B cell (primary cell): ENCODE measurements at regions not wholly inside any gene's neighbourhood (a gene's known extent, or its start where the extent isn't known, plus 50 kb on each side); places are given as distances from the start of the nearest gene placed in this dataset.

Source experiments
- EZH2 ChIP-seq: IDR thresholded peaks from 2 replicates; pipeline ENCODE4 v1.6.1; 2012; ENCODE audit warnings: borderline replicate concordance, low read depth, mild to moderate bottlenecking, moderate library complexity, low read length; ENCODE audit not compliant: insufficient read depth, poor library complexity, severe bottlenecking
- TF ChIP-seq, protein P1 (sequence below): fragments of 200-600 bp; IDR thresholded peaks from one replicate; pipeline ENCODE4 v1.8.0; 2022; ENCODE audit warnings: antibody characterized with exemption, mild to moderate bottlenecking

DNA sequence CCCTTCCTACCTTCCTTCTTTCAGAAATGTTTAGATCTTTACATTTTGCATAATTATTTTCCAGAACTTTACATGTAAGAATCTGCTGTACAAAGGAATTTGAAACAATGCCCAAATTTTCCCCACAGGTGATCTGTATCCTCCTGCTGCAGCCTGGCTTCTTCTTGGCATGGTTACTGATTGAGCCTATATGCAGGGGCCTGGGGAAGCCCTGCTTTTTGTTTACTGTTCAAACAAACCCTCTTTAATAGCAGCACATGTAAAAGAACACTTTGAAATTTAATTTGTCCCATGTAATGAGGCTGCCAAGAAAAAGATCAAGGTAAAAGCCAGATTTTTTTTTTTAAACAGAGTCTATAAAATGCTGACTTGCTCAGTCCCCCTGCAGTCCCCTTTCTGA, 432.2 kb downstream of the TUSC7 start:
- TF ChIP-seq, protein P1, sequence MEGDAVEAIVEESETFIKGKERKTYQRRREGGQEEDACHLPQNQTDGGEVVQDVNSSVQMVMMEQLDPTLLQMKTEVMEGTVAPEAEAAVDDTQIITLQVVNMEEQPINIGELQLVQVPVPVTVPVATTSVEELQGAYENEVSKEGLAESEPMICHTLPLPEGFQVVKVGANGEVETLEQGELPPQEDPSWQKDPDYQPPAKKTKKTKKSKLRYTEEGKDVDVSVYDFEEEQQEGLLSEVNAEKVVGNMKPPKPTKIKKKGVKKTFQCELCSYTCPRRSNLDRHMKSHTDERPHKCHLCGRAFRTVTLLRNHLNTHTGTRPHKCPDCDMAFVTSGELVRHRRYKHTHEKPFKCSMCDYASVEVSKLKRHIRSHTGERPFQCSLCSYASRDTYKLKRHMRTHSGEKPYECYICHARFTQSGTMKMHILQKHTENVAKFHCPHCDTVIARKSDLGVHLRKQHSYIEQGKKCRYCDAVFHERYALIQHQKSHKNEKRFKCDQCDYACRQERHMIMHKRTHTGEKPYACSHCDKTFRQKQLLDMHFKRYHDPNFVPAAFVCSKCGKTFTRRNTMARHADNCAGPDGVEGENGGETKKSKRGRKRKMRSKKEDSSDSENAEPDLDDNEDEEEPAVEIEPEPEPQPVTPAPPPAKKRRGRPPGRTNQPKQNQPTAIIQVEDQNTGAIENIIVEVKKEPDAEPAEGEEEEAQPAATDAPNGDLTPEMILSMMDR = no peak
- TF ChIP-seq EZH2 = no peak
